ENCODE measurements at regions not wholly inside any gene's neighbourhood (a gene's known extent, or its start where the extent isn't known, plus 50 kb on each side); places are given as distances from the start of the nearest gene placed in this dataset.

- H3K4me3 Mint-ChIP-seq (ENCODE audit: unreplicated experiment) = no peak overlapping the region
- no peaks in the 10 kb centered on the region for H3K9me3 Mint-ChIP-seq (ENCODE audit: low read depth)
- no peaks in the 10 kb centered on the region for H3K36me3 Mint-ChIP-seq (ENCODE audit: low read depth)
- H3K4me1 Mint-ChIP-seq (ENCODE audit: low read depth) = no peaks in the 10 kb centered on the region
- peak; percentile 84 for TF ChIP-seq CTCF (IDR thresholded peaks at IDR 0.05)
- DNase-seq (ENCODE audit: low spot score) = no peak
- H3K27ac Mint-ChIP-seq (ENCODE audit: unreplicated experiment) = no peak overlapping the region
- peaks cover 3% of the 10 kb centered on the region for H3K27me3 Mint-ChIP-seq (ENCODE audit: low read depth)
Observed at GRCh38 chr9:23123048-23123632, 676.5 kb downstream of the DMRTA1 start.

DNA sequence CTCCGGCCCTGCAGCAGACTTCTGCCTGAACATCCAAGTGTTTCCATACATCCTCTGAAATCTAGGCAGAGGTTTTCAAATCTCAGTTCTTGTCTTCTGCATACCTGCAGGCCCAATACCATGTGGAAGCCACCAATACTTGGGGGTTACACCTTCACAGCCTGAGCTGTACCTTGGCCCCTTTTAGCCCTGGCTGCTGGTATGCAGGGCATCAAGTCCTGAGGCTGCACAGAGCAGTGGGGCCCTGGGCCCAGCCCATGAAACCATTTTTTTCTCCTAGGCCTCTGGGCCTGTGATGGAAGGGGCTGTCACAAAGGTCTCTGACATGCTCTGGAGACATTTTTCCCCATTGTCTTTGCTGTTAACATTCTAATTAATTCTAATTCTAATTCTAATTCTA lies 680.6 kb downstream of the ELAVL2 start:
- TF ChIP-seq CTCF (IDR thresholded peaks at IDR 0.05) = no peak
- H3K4me1 Mint-ChIP-seq (ENCODE audit: low read depth) = no peaks in the 10 kb centered on the region
- DNase-seq (ENCODE audit: low spot score) = no peak
- H3K9me3 Mint-ChIP-seq (ENCODE audit: low read depth) = peaks cover 3% of the 10 kb centered on the region
- no peak overlapping the region for H3K27ac Mint-ChIP-seq (ENCODE audit: unreplicated experiment)
- H3K27me3 Mint-ChIP-seq (ENCODE audit: low read depth) = peaks cover 8% of the 10 kb centered on the region
- H3K4me3 Mint-ChIP-seq (ENCODE audit: unreplicated experiment) = no peak overlapping the region
- no peaks in the 10 kb centered on the region for H3K36me3 Mint-ChIP-seq (ENCODE audit: low read depth)

DNA sequence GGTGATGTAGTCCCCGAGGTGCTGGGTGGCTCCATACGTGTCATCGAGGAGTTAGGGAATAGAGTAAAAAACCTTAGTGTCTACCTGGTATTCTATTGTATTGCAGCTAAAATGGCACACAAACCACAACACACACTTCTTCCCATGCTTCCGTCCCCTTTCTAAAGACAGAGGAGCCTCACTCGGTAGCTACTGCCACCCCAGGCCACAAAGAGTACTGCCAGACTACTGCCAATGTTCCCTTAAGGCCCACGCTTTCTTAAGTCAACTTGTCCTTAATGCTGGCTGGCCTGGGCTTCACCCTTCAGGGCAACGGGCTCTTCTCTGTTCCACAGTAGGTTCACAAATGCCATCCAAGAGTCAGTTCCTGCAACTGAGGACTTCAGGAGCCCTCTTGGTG lies 673.0 kb downstream of the ELAVL2 start:
- no peak overlapping the region for H3K4me3 Mint-ChIP-seq (ENCODE audit: unreplicated experiment)
- H3K4me1 Mint-ChIP-seq (ENCODE audit: low read depth) = no peaks in the 10 kb centered on the region
- H3K27me3 Mint-ChIP-seq (ENCODE audit: low read depth) = peaks cover 1% of the 10 kb centered on the region
- peaks cover 5% of the 10 kb centered on the region for H3K9me3 Mint-ChIP-seq (ENCODE audit: low read depth)
- no peak overlapping the region for H3K27ac Mint-ChIP-seq (ENCODE audit: unreplicated experiment)
- H3K36me3 Mint-ChIP-seq (ENCODE audit: low read depth) = no peaks in the 10 kb centered on the region
- peak; percentile 15 for TF ChIP-seq CTCF (IDR thresholded peaks at IDR 0.05)
- DNase-seq (ENCODE audit: low spot score) = no peak

- Mint-ChIP-seq H3K4me3 (ENCODE audit: unreplicated experiment) (no peak overlapping the region), H3K4me1 (ENCODE audit: low read depth) (no peaks in the 10 kb centered on the region), H3K9me3 (ENCODE audit: low read depth) (peaks cover 6% of the 10 kb centered on the region), H3K27me3 (ENCODE audit: low read depth) (no peaks in the 10 kb centered on the region), H3K27ac (ENCODE audit: unreplicated experiment) (no peak overlapping the region), H3K36me3 (ENCODE audit: low read depth) (no peaks in the 10 kb centered on the region)
- TF ChIP-seq CTCF (IDR thresholded peaks at IDR 0.05) = no peak
- no peak for DNase-seq (ENCODE audit: low spot score)
Observed at GRCh38 chr9:23160491-23160890, 665.5 kb downstream of the ELAVL2 start.

GRCh38 chr9:23160952-23161469 lies 665.0 kb downstream of the ELAVL2 start:
- Mint-ChIP-seq H3K4me3 (ENCODE audit: unreplicated experiment) (no peak overlapping the region), H3K27me3 (ENCODE audit: low read depth) (no peaks in the 10 kb centered on the region), H3K4me1 (ENCODE audit: low read depth) (no peaks in the 10 kb centered on the region), H3K27ac (ENCODE audit: unreplicated experiment) (no peak overlapping the region), H3K36me3 (ENCODE audit: low read depth) (no peaks in the 10 kb centered on the region), H3K9me3 (ENCODE audit: low read depth) (peaks cover 11% of the 10 kb centered on the region)
- no peak for DNase-seq (ENCODE audit: low spot score)
- TF ChIP-seq CTCF (IDR thresholded peaks at IDR 0.05) = no peak
